ENCODE measurements at regions not wholly inside any gene's neighbourhood (a gene's known extent, or its start where the extent isn't known, plus 50 kb on each side); places are given as distances from the start of the nearest gene placed in this dataset.

DNA sequence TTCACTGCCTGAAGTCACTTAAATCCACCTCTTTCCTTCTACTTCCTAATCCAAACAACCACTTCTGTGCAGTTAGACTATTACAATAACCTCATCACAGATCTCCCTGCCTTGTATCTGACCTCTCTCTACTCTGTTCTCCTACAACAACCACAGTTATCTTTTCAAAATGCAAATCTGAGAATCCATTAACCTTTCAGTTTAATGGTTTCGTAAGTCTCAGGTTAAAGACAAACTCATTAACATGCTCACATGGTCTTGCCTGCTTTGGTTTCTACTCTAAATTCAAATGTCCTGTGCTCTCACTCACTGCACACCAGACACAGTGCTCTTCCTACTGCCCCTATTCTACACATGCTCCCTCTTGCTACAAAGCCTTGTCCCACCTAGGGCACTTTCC lies 406.5 kb upstream of the THBS1 start:
- no peak for DNase-seq
- no peaks in the 10 kb centered on the region for H3K4me1 ChIP-seq

DNA sequence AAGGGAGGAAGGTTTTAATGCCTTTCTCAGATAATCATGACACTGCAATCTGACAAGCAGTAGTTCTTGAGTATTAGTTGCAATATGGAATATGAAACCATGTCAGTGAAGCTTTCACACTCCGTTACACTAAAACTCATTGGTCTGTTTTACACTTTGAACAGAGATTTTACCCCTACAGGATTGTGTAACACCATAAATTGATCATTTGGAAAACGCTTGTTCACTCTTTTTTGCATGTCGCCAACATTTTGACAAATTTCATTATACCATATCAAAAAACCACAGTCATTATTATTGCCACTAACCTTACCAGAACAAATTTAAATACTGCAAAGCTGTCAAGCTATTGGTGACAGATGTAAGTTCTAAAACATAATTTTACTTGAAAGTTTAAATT lies 404.8 kb upstream of the THBS1 start:
- no peak for TF ChIP-seq POLR2A (IDR thresholded peaks at IDR 0.05)
- TF ChIP-seq, protein P1, sequence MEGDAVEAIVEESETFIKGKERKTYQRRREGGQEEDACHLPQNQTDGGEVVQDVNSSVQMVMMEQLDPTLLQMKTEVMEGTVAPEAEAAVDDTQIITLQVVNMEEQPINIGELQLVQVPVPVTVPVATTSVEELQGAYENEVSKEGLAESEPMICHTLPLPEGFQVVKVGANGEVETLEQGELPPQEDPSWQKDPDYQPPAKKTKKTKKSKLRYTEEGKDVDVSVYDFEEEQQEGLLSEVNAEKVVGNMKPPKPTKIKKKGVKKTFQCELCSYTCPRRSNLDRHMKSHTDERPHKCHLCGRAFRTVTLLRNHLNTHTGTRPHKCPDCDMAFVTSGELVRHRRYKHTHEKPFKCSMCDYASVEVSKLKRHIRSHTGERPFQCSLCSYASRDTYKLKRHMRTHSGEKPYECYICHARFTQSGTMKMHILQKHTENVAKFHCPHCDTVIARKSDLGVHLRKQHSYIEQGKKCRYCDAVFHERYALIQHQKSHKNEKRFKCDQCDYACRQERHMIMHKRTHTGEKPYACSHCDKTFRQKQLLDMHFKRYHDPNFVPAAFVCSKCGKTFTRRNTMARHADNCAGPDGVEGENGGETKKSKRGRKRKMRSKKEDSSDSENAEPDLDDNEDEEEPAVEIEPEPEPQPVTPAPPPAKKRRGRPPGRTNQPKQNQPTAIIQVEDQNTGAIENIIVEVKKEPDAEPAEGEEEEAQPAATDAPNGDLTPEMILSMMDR (IDR thresholded peaks at IDR 0.05) = no peak
- Histone ChIP-seq H3K4me3 (no peak overlapping the region), H3K27ac (no peak overlapping the region), H3K4me1 (no peaks in the 10 kb centered on the region), H3K9me3 (no peaks in the 10 kb centered on the region), H3K36me3 (no peaks in the 10 kb centered on the region), H3K27me3 (no peaks in the 10 kb centered on the region)
- DNase-seq = no peak

More for the DNA sequence above, 406.5 kb upstream of the THBS1 start:
- H3K9me3 ChIP-seq = no peaks in the 10 kb centered on the region
- no peaks in the 10 kb centered on the region for H3K36me3 ChIP-seq
- H3K4me3 ChIP-seq = no peak overlapping the region
- no peaks in the 10 kb centered on the region for H3K27me3 ChIP-seq
- no peak overlapping the region for H3K27ac ChIP-seq
- no peak for TF ChIP-seq POLR2A (IDR thresholded peaks at IDR 0.05)
- TF ChIP-seq, protein P1 (IDR thresholded peaks at IDR 0.05) = no peak

DNA sequence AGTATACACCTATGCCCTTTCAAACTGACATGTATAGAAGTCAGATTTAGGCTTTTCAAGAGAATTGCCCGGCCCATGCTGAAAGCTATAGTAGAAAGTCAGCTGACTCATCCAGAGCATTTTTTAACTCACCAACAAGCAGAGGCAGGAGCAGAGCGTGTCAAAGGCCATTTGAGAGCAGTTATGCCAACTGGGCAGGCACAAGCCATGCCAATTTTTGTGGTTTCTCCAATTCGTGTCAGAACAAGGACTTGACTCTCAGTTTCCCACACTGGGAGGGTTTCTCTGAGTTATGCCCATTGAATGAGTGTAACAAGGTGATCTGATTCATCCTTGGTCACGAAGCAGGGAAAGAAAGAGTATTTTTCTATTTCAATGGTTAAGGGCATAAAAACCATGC lies 403.3 kb upstream of the THBS1 start:
- TF ChIP-seq, protein P1 (IDR thresholded peaks at IDR 0.05) = no peak
- TF ChIP-seq POLR2A (IDR thresholded peaks at IDR 0.05) = no peak
- Histone ChIP-seq H3K4me3 (no peak overlapping the region), H3K4me1 (no peaks in the 10 kb centered on the region), H3K27me3 (no peaks in the 10 kb centered on the region), H3K9me3 (no peaks in the 10 kb centered on the region), H3K36me3 (no peaks in the 10 kb centered on the region), H3K27ac (no peak overlapping the region)
- no peak for DNase-seq

DNA sequence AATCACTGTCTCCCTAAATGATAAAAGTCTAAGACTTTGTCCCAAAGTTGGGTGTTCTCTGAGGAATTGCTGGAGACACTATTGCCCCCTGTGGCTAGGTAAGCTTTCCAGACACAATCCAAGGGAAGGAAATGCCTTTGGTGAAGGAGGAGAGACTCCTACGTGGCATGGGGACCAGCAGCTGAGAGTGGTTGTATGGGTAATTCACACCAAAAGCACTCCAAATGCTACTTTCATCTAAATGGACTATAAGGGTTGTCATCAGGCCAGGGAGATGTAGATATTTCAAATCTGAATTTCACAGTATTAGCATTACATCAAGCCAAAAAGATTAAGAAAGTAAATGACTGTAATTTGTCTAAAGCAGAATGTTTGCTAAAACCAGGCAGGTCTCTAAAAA lies 400.8 kb upstream of the THBS1 start:
- TF ChIP-seq, protein P1 (IDR thresholded peaks at IDR 0.05) = no peak
- TF ChIP-seq POLR2A (IDR thresholded peaks at IDR 0.05) = no peak
- no peaks in the 10 kb centered on the region for H3K9me3 ChIP-seq
- no peak overlapping the region for H3K27ac ChIP-seq
- DNase-seq = no peak
- no peak overlapping the region for H3K4me3 ChIP-seq
- H3K4me1 ChIP-seq = no peaks in the 10 kb centered on the region
- no peaks in the 10 kb centered on the region for H3K27me3 ChIP-seq
- no peaks in the 10 kb centered on the region for H3K36me3 ChIP-seq

DNA sequence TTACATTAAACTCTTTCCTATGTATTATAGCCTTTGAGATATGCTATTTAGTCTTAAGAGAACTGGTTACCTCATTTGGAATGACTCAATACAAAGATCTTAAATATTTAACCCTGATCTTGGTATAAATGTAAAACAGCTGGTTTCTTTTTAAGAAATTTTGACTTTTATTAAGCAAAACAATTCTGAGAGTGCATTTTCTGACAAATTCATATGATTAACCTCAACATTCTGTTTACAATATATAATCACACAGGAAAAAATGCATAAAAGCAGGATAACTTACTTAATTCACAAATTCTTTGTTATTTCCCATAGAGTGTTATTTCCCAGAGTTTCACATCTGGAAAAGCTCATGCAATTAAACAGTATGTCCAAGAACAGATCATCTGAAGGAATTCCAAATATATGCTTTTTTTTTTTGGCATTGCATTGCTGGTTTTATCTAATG lies 400.4 kb upstream of the THBS1 start:
- no peaks in the 10 kb centered on the region for H3K27me3 ChIP-seq
- no peaks in the 10 kb centered on the region for H3K9me3 ChIP-seq
- TF ChIP-seq, protein P1 (IDR thresholded peaks at IDR 0.05) = no peak
- TF ChIP-seq POLR2A (IDR thresholded peaks at IDR 0.05) = no peak
- H3K4me1 ChIP-seq = no peaks in the 10 kb centered on the region
- no peaks in the 10 kb centered on the region for H3K36me3 ChIP-seq
- no peak overlapping the region for H3K27ac ChIP-seq
- DNase-seq = no peak
- no peak overlapping the region for H3K4me3 ChIP-seq
